IMR-90 (cell line): ENCODE measurements at regions not wholly inside any gene's neighbourhood (a gene's known extent, or its start where the extent isn't known, plus 50 kb on each side); places are given as distances from the start of the nearest gene placed in this dataset.

Experiments
- ATAC-seq: fragments of 200-7000 bp; cut with Tn5 transposase; 2 replicates; pipeline ENCODE4 v1.9.1; 2020; ENCODE audit warnings: low read depth, mild to moderate bottlenecking, moderate library complexity
- BruUV-seq: library from RNA; stranded (reverse); fragments of 400-500 nt; replicated peaks from 2 replicates; lab custom pipeline; 2021; lab: Mats Ljungman, UMichigan
- CTCF ChIA-PET: fragments of 300-600 bp; formaldehyde crosslinking; extraction: SDS; loops from one replicate; lab custom pipeline; 2021; ENCODE audit warnings: antibody characterized with exemption; lab: Yijun Ruan, JAX
- POLR2A ChIA-PET: fragments of 300-600 bp; sonication (Branson Sonifier 250); formaldehyde crosslinking; loops from one replicate; lab custom pipeline; 2022; ENCODE audit warnings: antibody characterized with exemption; ENCODE audit not compliant: unreplicated experiment; lab: Charles Lee
- DNase-seq: peaks from one replicate; pipeline ENCODE4 v3.0.0; 2013
- H2AFZ ChIP-seq: replicated peaks from 2 replicates; pipeline ENCODE3; 2013; ENCODE audit warnings: low read length, mild to moderate bottlenecking; ENCODE audit not compliant: poor library complexity
- H2AK5ac ChIP-seq: 2 replicates; pipeline ENCODE4 v1.6.1; 2013; ENCODE audit warnings: low read depth, low read length, inconsistent platforms
- H2AK9ac ChIP-seq: replicated peaks from 2 replicates; pipeline ENCODE3; 2013; ENCODE audit warnings: mild to moderate bottlenecking, low read depth, low read length, moderate library complexity; ENCODE audit not compliant: poor library complexity
- H2BK120ac ChIP-seq: 2 replicates; pipeline ENCODE4 v1.6.1; 2013; ENCODE audit warnings: low read depth, low read length, inconsistent platforms
- H2BK15ac ChIP-seq: 3 replicates; pipeline ENCODE4 v1.6.1; 2013; ENCODE audit warnings: low read depth, low read length, inconsistent platforms
- H2BK20ac ChIP-seq: 2 replicates; pipeline ENCODE4 v1.6.1; 2013; ENCODE audit warnings: low read depth, mild to moderate bottlenecking, inconsistent platforms, low read length, moderate library complexity
- H2BK5ac ChIP-seq: 2 replicates; pipeline ENCODE4 v1.6.1; 2013; ENCODE audit warnings: mild to moderate bottlenecking, low read depth, low read length, inconsistent platforms; ENCODE audit not compliant: poor library complexity, severe bottlenecking
- H3K14ac ChIP-seq: replicated peaks from 2 replicates; pipeline ENCODE4 v1.6.1; 2013; ENCODE audit warnings: low read depth, low read length, inconsistent platforms
- H3K18ac ChIP-seq: 2 replicates; pipeline ENCODE4 v1.6.1; 2013; ENCODE audit warnings: low read depth, low read length, control low read depth
- H3K23ac ChIP-seq: 2 replicates; pipeline ENCODE4 v1.6.1; 2013; ENCODE audit warnings: low read depth, low read length, inconsistent platforms
- H3K27ac ChIP-seq: 2 replicates; pipeline ENCODE4 v1.5.1; 2013; ENCODE audit warnings: mild to moderate bottlenecking, control low read depth, low read length; ENCODE audit not compliant: insufficient read depth
- H3K27me3 ChIP-seq: 2 replicates; pipeline ENCODE4 v1.6.1; 2013; ENCODE audit warnings: low read length; ENCODE audit not compliant: control insufficient read depth, insufficient read depth
- H3K36me3 ChIP-seq: 2 replicates; pipeline ENCODE4 v1.6.1; 2013; ENCODE audit warnings: low read length, mixed read lengths; ENCODE audit not compliant: control insufficient read depth, insufficient read depth
- H3K4ac ChIP-seq: 2 replicates; pipeline ENCODE4 v1.6.1; 2013; ENCODE audit warnings: low read depth, low read length, inconsistent platforms
- H3K4me1 ChIP-seq: 2 replicates; pipeline ENCODE4 v1.6.1; 2013; ENCODE audit warnings: low read length, mixed read lengths; ENCODE audit not compliant: control insufficient read depth, insufficient read depth
- H3K4me2 ChIP-seq: 2 replicates; pipeline ENCODE4 v1.6.1; 2013; ENCODE audit warnings: low read depth, mild to moderate bottlenecking, control low read depth, low read length, moderate library complexity
- H3K4me3 ChIP-seq: 2 replicates; pipeline ENCODE4 v1.5.1; 2013; ENCODE audit warnings: low read depth, mild to moderate bottlenecking, control low read depth, low read length, moderate library complexity; ENCODE audit not compliant: insufficient read depth
- H3K56ac ChIP-seq: 2 replicates; pipeline ENCODE4 v1.6.1; 2013; ENCODE audit warnings: low read length, inconsistent platforms; ENCODE audit not compliant: insufficient read depth; ENCODE audit errors: extremely low read depth
- H3K79me1 ChIP-seq, 2 experiments: 2 replicates each; pipeline ENCODE4 v1.6.1; 2013; ENCODE audit warnings: low read length in 2 of 2, inconsistent platforms in 1 of 2, low read depth in 1 of 2
- H3K9ac ChIP-seq: 2 replicates; pipeline ENCODE4 v1.6.1; 2013; ENCODE audit warnings: low read depth, low read length, control low read depth
- H3K9me1 ChIP-seq: 2 replicates; pipeline ENCODE4 v1.6.1; 2013; ENCODE audit warnings: low read length, inconsistent platforms; ENCODE audit not compliant: insufficient read depth
- H3K9me3 ChIP-seq: 2 replicates; pipeline ENCODE4 v1.6.1; 2013; ENCODE audit warnings: low read length; ENCODE audit not compliant: control insufficient read depth, insufficient read depth
- H4K20me1 ChIP-seq: 2 replicates; pipeline ENCODE4 v1.6.1; 2013; ENCODE audit warnings: low read length, inconsistent platforms; ENCODE audit not compliant: insufficient read depth
- H4K5ac ChIP-seq: 2 replicates; pipeline ENCODE4 v1.6.1; 2013; ENCODE audit warnings: mild to moderate bottlenecking, low read depth, low read length, control low read depth
- H4K8ac ChIP-seq, 2 experiments: 2 replicates each; pipeline ENCODE4 v1.6.1; 2013; ENCODE audit warnings: low read depth in 2 of 2, low read length in 2 of 2, control low read depth in 1 of 2, inconsistent platforms in 1 of 2
- H4K91ac ChIP-seq: 2 replicates; pipeline ENCODE4 v1.6.1; 2013; ENCODE audit warnings: low read depth, low read length, inconsistent platforms; ENCODE audit not compliant: insufficient read depth
- BHLHE40 ChIP-seq: fragments of 150-350 bp; IDR thresholded peaks from 2 replicates; pipeline ENCODE4 v1.6.1; 2016; ENCODE audit warnings: mild to moderate bottlenecking, low read depth, low read length
- CEBPB ChIP-seq: IDR thresholded peaks from 2 replicates; pipeline ENCODE4 v1.6.1; 2012; ENCODE audit warnings: low read depth, low read length, improper control_type of control experiment
- CHD1 ChIP-seq: IDR thresholded peaks from 2 replicates; pipeline ENCODE4 v1.6.1; 2012; ENCODE audit warnings: low read depth, low read length, improper control_type of control experiment
- CTCF ChIP-seq: conservative IDR thresholded peaks from 2 replicates; pipeline ENCODE4 v1.5.1; 2012; ENCODE audit warnings: mild to moderate bottlenecking, low read depth, low read length, improper control_type of control experiment
- ELK1 ChIP-seq: fragments of 150-350 bp; IDR thresholded peaks from 2 replicates; pipeline ENCODE4 v1.6.1; 2016; ENCODE audit warnings: low read depth, mild to moderate bottlenecking, low read length, moderate library complexity, borderline replicate concordance
- FOS ChIP-seq: fragments of 150-350 bp; IDR thresholded peaks from 2 replicates; pipeline ENCODE4 v1.6.1; 2016; ENCODE audit warnings: low read depth, low read length
- MAFK ChIP-seq: IDR thresholded peaks from 2 replicates; pipeline ENCODE4 v1.6.1; 2012; ENCODE audit warnings: low read depth, low read length, improper control_type of control experiment
- MAZ ChIP-seq: IDR thresholded peaks from 2 replicates; pipeline ENCODE4 v1.6.1; 2012; ENCODE audit warnings: low read depth, mild to moderate bottlenecking, low read length, improper control_type of control experiment, moderate library complexity, borderline replicate concordance
- MXI1 ChIP-seq: IDR thresholded peaks from 2 replicates; pipeline ENCODE4 v1.6.1; 2012; ENCODE audit warnings: low read depth, mild to moderate bottlenecking, low read length, moderate library complexity, borderline replicate concordance
- NFE2L2 ChIP-seq: fragments of 150-350 bp; IDR thresholded peaks from 2 replicates; pipeline ENCODE4 v1.6.1; 2016; ENCODE audit warnings: low read depth, mild to moderate bottlenecking, low read length
- POLR2A ChIP-seq: IDR thresholded peaks from 2 replicates; pipeline ENCODE4 v1.6.1; 2012; ENCODE audit warnings: mild to moderate bottlenecking, low read depth, low read length
- RAD21 ChIP-seq: IDR thresholded peaks from 2 replicates; pipeline ENCODE4 v1.6.1; 2012; ENCODE audit warnings: low read length, improper control_type of control experiment
- RCOR1 ChIP-seq: IDR thresholded peaks from 2 replicates; pipeline ENCODE4 v1.6.1; 2012; ENCODE audit warnings: mild to moderate bottlenecking, low read length, improper control_type of control experiment; ENCODE audit not compliant: insufficient replicate concordance
- RFX5 ChIP-seq: IDR thresholded peaks from 2 replicates; pipeline ENCODE4 v1.8.0; 2012; ENCODE audit warnings: low read depth, mild to moderate bottlenecking, low read length, moderate library complexity
- SMC3 ChIP-seq: fragments of 150-350 bp; IDR thresholded peaks from 2 replicates; pipeline ENCODE4 v1.6.1; 2016; ENCODE audit warnings: low read depth, mild to moderate bottlenecking, antibody characterized with exemption, low read length, moderate library complexity
- USF2 ChIP-seq: fragments of 150-350 bp; IDR thresholded peaks from 2 replicates; pipeline ENCODE4 v1.6.1; 2017; ENCODE audit warnings: mild to moderate bottlenecking, antibody characterized with exemption, low read length, low read depth
- WGBS, 2 experiments: methylation state at CpG; one replicate each; pipeline versions ENCODE4 v1.1.5 to v1.1.7; 2013; ENCODE audit warnings: missing lambda C conversion rate in 2 of 2; ENCODE audit not compliant: insufficient read length in 1 of 2; ENCODE audit errors: extremely low coverage in 2 of 2; 5-methylcytosine and 5-hydroxymethylcytosine counted together
- dilution Hi-C: fragments of 300-500 bp; cut with HindIII; formaldehyde crosslinking; loops from one replicate; pipeline ENCODE4 v1.14.3; 2018; ENCODE audit warnings: low sequenced_read_pairs; ENCODE audit not compliant: unreplicated experiment
- in situ Hi-C: fragments of 300-500 bp; cut with MboI; formaldehyde crosslinking; loops from 3 replicates; pipeline ENCODE4 v1.14.3; 2019; ENCODE audit warnings: low sequenced_read_pairs, inconsistent platforms, mixed read lengths
- intact Hi-C: fragments of 100-400 bp; cut with micrococcal nuclease; formaldehyde crosslinking; loops from 2 replicates; pipeline ENCODE4 v1.10.0; 2022

- no peaks in the 10 kb centered on the region for H3K36me3 ChIP-seq
- H2BK15ac ChIP-seq = no peak overlapping the region
- in situ Hi-C loops (no loop called here), dilution Hi-C loops (no loop called here), intact Hi-C loops (no loop called here)
- H3K79me1 ChIP-seq = no peaks in the 10 kb centered on the region
- TF ChIP-seq MAZ = no peak
- TF ChIP-seq RAD21 = no peak
- TF ChIP-seq CEBPB = no peak
- TF ChIP-seq RFX5 = no peak
- TF ChIP-seq NFE2L2 = no peak
- no peak for TF ChIP-seq RCOR1
- no peak for TF ChIP-seq BHLHE40
- TF ChIP-seq FOS = no peak
- no peak for TF ChIP-seq MXI1
- TF ChIP-seq USF2 = no peak
- no peak for TF ChIP-seq MAFK
- TF ChIP-seq SMC3 = no peak
- no peak for TF ChIP-seq ELK1
- TF ChIP-seq CTCF = no peak
- no peak for TF ChIP-seq CHD1
- no peak for TF ChIP-seq POLR2A
- H3K9ac ChIP-seq = no peak overlapping the region
- H2BK120ac ChIP-seq = no peak overlapping the region
- no peaks in the 10 kb centered on the region for H3K27me3 ChIP-seq
- no peak overlapping the region for H2BK5ac ChIP-seq
- DNase-seq = no peak
- no peak overlapping the region for H2AK5ac ChIP-seq
- no peak overlapping the region for H3K4ac ChIP-seq
- no peak overlapping the region for H4K8ac ChIP-seq
- no peak overlapping the region for H2AFZ ChIP-seq
- H3K56ac ChIP-seq = no peak overlapping the region
- no peak for ATAC-seq
- no peak overlapping the region for H2BK20ac ChIP-seq
- ChIA-PET POLR2A (no interaction called here), CTCF (no interaction called here)
- H3K4me3 ChIP-seq = no peak overlapping the region
- H3K9me3 ChIP-seq = no peaks in the 10 kb centered on the region
- H3K9me1 ChIP-seq = no peaks in the 10 kb centered on the region
- no peak overlapping the region for H3K14ac ChIP-seq
- H3K4me2 ChIP-seq = no peak overlapping the region
- no TSS peak for BruUV-seq
- no peaks in the 10 kb centered on the region for H3K4me1 ChIP-seq
- H3K27ac ChIP-seq = no peak overlapping the region
- no CpG with 5 or more reads among the region's 2 CpGs for WGBS, 2 experiments
- no peaks in the 10 kb centered on the region for H4K20me1 ChIP-seq
- H4K91ac ChIP-seq = no peak overlapping the region
- no peak overlapping the region for H3K18ac ChIP-seq
- no peak overlapping the region for H2AK9ac ChIP-seq
- H3K23ac ChIP-seq = no peak overlapping the region
- H4K5ac ChIP-seq = no peak overlapping the region
These were observed 465.0 kb downstream of the CCDC85A start for GRCh38 chr2:56648802-56649201.
